HCT116 (cell line): ENCODE measurements at regions not wholly inside any gene's neighbourhood (a gene's known extent, or its start where the extent isn't known, plus 50 kb on each side); places are given as distances from the start of the nearest gene placed in this dataset.

Source experiments
- ATAC-seq: fragments of 200-7000 bp; cut with Tn5 transposase; 2 replicates; pipeline ENCODE4 v1.9.1; 2020; ENCODE audit warnings: mild to moderate bottlenecking, moderate library complexity
- BruUV-seq: library from RNA; stranded (reverse); fragments of 400-500 nt; replicated peaks from 2 replicates; lab custom pipeline; 2021; lab: Mats Ljungman, UMichigan
- CTCF ChIA-PET: fragments of 300-600 bp; sonication (Branson Sonifier 250); formaldehyde crosslinking; loops from one replicate; lab custom pipeline; 2021; ENCODE audit warnings: antibody characterized with exemption; lab: Charles Lee
- POLR2A ChIA-PET: fragments of 300-600, 350-600 bp; sonication (Branson Sonifier 250); formaldehyde crosslinking; loops from one replicate; lab custom pipeline; 2021; ENCODE audit warnings: antibody characterized with exemption; lab: Charles Lee
- RAD21 ChIA-PET, 2 experiments: fragments of 300-600 bp; sonication (Branson Sonifier 250); formaldehyde crosslinking; loops; one replicate each; lab custom pipeline; 2023; ENCODE audit warnings: low total read pairs in 2 of 2; ENCODE audit not compliant: uncharacterized antibody in 2 of 2, unreplicated experiment in 2 of 2, low non-redundant PET in 1 of 2; lab: Charles Lee
- DNase-seq: peaks from one replicate; pipeline ENCODE4 v3.0.0-alpha.2; 2010; ENCODE audit warnings: low read depth, low spot score
- H2AFZ ChIP-seq: fragments of 200-600 bp; shearing (Covaris generic), sonication (generic); 2 replicates; pipeline ENCODE4 v1.6.1; 2017; ENCODE audit warnings: low read depth, mixed run types, mixed read lengths, antibody characterized with exemption, low read length; ENCODE audit not compliant: poor library complexity, severe bottlenecking
- H3K27ac ChIP-seq: 2 replicates; pipeline ENCODE4 v1.5.1; 2012; ENCODE audit warnings: low read depth, low read length
- H3K27me3 ChIP-seq: fragments of 200-600 bp; sonication (generic); 2 replicates; pipeline ENCODE4 v1.6.1; 2016; ENCODE audit warnings: mixed run types, low read length, mixed read lengths; ENCODE audit not compliant: insufficient read depth
- H3K36me3 ChIP-seq, 2 experiments: fragments of 200-500 bp in 1 of 2; fragments of 200-600 bp in 1 of 2; sonication (Bioruptor generic) in 1 of 2; sonication (generic) in 1 of 2; 2 replicates each; pipeline versions ENCODE4 v1.5.1 to v1.6.1; 2014 to 2016; ENCODE audit warnings: low read length in 2 of 2, inconsistent platforms in 1 of 2, mixed read lengths in 1 of 2, mixed run types in 1 of 2; ENCODE audit not compliant: insufficient read depth in 2 of 2, control insufficient read depth in 1 of 2
- H3K4me1 ChIP-seq, 2 experiments: fragments of 200-600 bp in 1 of 2; sonication (generic) in 1 of 2; 2 replicates each; pipeline versions ENCODE4 v1.5.1 to v1.6.1; 2012 to 2017; ENCODE audit warnings: low read length in 2 of 2, inconsistent platforms in 1 of 2, mild to moderate bottlenecking in 1 of 2, mixed read lengths in 1 of 2, mixed run types in 1 of 2, moderate library complexity in 1 of 2; ENCODE audit not compliant: insufficient read depth in 2 of 2, control insufficient read depth in 1 of 2
- H3K4me2 ChIP-seq: fragments of 200-600 bp; sonication (generic); 2 replicates; pipeline ENCODE4 v1.6.1; 2017; ENCODE audit warnings: mixed run types, low read length, mixed read lengths
- H3K4me3 ChIP-seq, 2 experiments: fragments of 200-600 bp in 1 of 2; sonication (generic) in 1 of 2; replicated peaks in 1 of 2; 2 replicates each; pipeline ENCODE4 v1.5.1; 2011 to 2016; ENCODE audit warnings: low read length in 2 of 2, control low read depth in 1 of 2, low read depth in 1 of 2, mild to moderate bottlenecking in 1 of 2, mixed read lengths in 1 of 2, mixed run types in 1 of 2
- H3K79me2 ChIP-seq: fragments of 200-600 bp; sonication (generic); 2 replicates; pipeline ENCODE4 v1.6.1; 2017; ENCODE audit warnings: mild to moderate bottlenecking, mixed run types, low read length, moderate library complexity, mixed read lengths; ENCODE audit not compliant: insufficient read depth
- H3K9ac ChIP-seq: fragments of 200-600 bp; sonication (generic); 2 replicates; pipeline ENCODE4 v1.6.1; 2016; ENCODE audit warnings: low read length, mixed read lengths
- H3K9me2 ChIP-seq: fragments of 200-600 bp; sonication (generic), shearing (Covaris generic); 2 replicates; pipeline ENCODE4 v1.6.1; 2017; ENCODE audit warnings: mixed run types, mild to moderate bottlenecking, moderate library complexity; ENCODE audit not compliant: insufficient read depth
- H3K9me3 ChIP-seq, 2 experiments: fragments of 200-500 bp in 1 of 2; fragments of 200-600 bp in 1 of 2; sonication (Bioruptor generic) in 1 of 2; sonication (generic) in 1 of 2; 2 replicates each; pipeline ENCODE4 v1.6.1; 2014 to 2017; ENCODE audit warnings: low read length in 2 of 2, mixed read lengths in 2 of 2, inconsistent platforms in 1 of 2, low read depth in 1 of 2, mild to moderate bottlenecking in 1 of 2, mixed run types in 1 of 2, moderate library complexity in 1 of 2; ENCODE audit not compliant: control insufficient read depth in 1 of 2, insufficient read depth in 1 of 2
- H4K20me1 ChIP-seq: fragments of 200-600 bp; sonication (generic), shearing (Covaris generic); 2 replicates; pipeline ENCODE4 v1.6.1; 2017; ENCODE audit warnings: mixed run types, mild to moderate bottlenecking, moderate library complexity; ENCODE audit not compliant: insufficient read depth
- ATF3 ChIP-seq: IDR thresholded peaks from 2 replicates; pipeline ENCODE4 v1.6.1; 2012
- CBX3 ChIP-seq: IDR thresholded peaks from 2 replicates; pipeline ENCODE4 v1.6.1; 2012; ENCODE audit warnings: low read depth
- CEBPB ChIP-seq: IDR thresholded peaks from 2 replicates; pipeline ENCODE4 v1.6.1; 2012; ENCODE audit warnings: low read depth
- ELF1 ChIP-seq: IDR thresholded peaks from 2 replicates; pipeline ENCODE4 v1.6.1; 2012; ENCODE audit warnings: low read depth, borderline replicate concordance
- EZH2 ChIP-seq: fragments of 200-600 bp; sonication (generic); IDR thresholded peaks from 2 replicates; pipeline ENCODE4 v1.6.1; 2017; ENCODE audit warnings: antibody characterized with exemption, mixed run types
- FOSL1 ChIP-seq: IDR thresholded peaks from 2 replicates; pipeline ENCODE4 v1.6.1; 2012; ENCODE audit warnings: low read depth
- MAX ChIP-seq: IDR thresholded peaks from 2 replicates; pipeline ENCODE4 v1.6.1; 2012
- POLR2A ChIP-seq: IDR thresholded peaks from 2 replicates; pipeline ENCODE4 v1.7.0; 2011; ENCODE audit warnings: borderline replicate concordance; ENCODE audit not compliant: insufficient read depth, insufficient read length; ENCODE audit errors: extremely low read depth
- POLR2AphosphoS5 ChIP-seq: IDR thresholded peaks from 2 replicates; pipeline ENCODE4 v1.6.1; 2011; ENCODE audit warnings: mild to moderate bottlenecking, low read depth, low read length, moderate library complexity
- REST ChIP-seq: IDR thresholded peaks from 2 replicates; pipeline ENCODE4 v1.6.1; 2012; ENCODE audit warnings: low read depth
- SP1 ChIP-seq: IDR thresholded peaks from 2 replicates; pipeline ENCODE4 v1.6.1; 2012; ENCODE audit warnings: low read depth
- TCF7L2 ChIP-seq: IDR thresholded peaks from 2 replicates; pipeline ENCODE4 v1.7.0; 2011; ENCODE audit warnings: borderline replicate concordance, inconsistent platforms; ENCODE audit not compliant: insufficient read depth, insufficient read length; ENCODE audit errors: extremely low read depth
- YY1 ChIP-seq: IDR thresholded peaks from 2 replicates; pipeline ENCODE4 v1.6.1; 2011; ENCODE audit warnings: low read length, low read depth, moderate library complexity, mild to moderate bottlenecking; ENCODE audit not compliant: insufficient replicate concordance; ENCODE audit errors: extremely low read depth
- intact Hi-C: fragments of 100-400 bp; cut with micrococcal nuclease; formaldehyde crosslinking; loops from 2 replicates; pipeline ENCODE4 v1.10.0; 2022
- TF ChIP-seq, protein P1 (sequence below): IDR thresholded peaks from 2 replicates; pipeline ENCODE4 v1.6.1; 2011; ENCODE audit warnings: mild to moderate bottlenecking, low read length, moderate library complexity; ENCODE audit not compliant: insufficient replicate concordance; ENCODE audit errors: extremely low read depth

GRCh38 chr10:33653584-33654367 lies 319.3 kb upstream of the NRP1 start:
- Histone ChIP-seq H3K27me3 (no peaks in the 10 kb centered on the region), H3K36me3 (no peaks in the 10 kb centered on the region), H3K4me3 (no peak overlapping the region), H3K9me2 (no peaks in the 10 kb centered on the region), H3K9ac (no peak overlapping the region), H3K4me1 (no peaks in the 10 kb centered on the region), H4K20me1 (no peaks in the 10 kb centered on the region), H2AFZ (no peak overlapping the region), H3K4me2 (no peak overlapping the region), H3K9me3 (no peaks in the 10 kb centered on the region), H3K79me2 (no peaks in the 10 kb centered on the region), H3K27ac (no peak overlapping the region)
- no TSS peak for BruUV-seq
- POLR2A ChIA-PET, result no interaction called here
- intact Hi-C loops, result no loop called here
- RAD21 ChIA-PET, result no interaction called here
- TF ChIP-seq REST, result no peak
- ATAC-seq, result no peak
- DNase-seq, result no peak
- CTCF ChIA-PET, result no interaction called here

GRCh38 chr10:33652870-33653269 lies 318.4 kb upstream of the NRP1 start:
- intact Hi-C loops, result no loop called here
- RAD21 ChIA-PET, result no interaction called here
- no TSS peak for BruUV-seq

More at GRCh38 chr10:33652870-33653269, 318.4 kb upstream of the NRP1 start:
- no peaks in the 10 kb centered on the region for H3K4me1 ChIP-seq
- DNase-seq, result no peak
- H3K9me2 ChIP-seq, result no peaks in the 10 kb centered on the region
- H3K4me3 ChIP-seq, result no peak overlapping the region
- H3K79me2 ChIP-seq, result no peaks in the 10 kb centered on the region
- H3K27ac ChIP-seq, result no peak overlapping the region
- H2AFZ ChIP-seq, result no peak overlapping the region
- ATAC-seq, result no peak
- H4K20me1 ChIP-seq, result no peaks in the 10 kb centered on the region
- no peaks in the 10 kb centered on the region for H3K9me3 ChIP-seq
- H3K27me3 ChIP-seq, result no peaks in the 10 kb centered on the region
- ChIA-PET POLR2A (no interaction called here), CTCF (no interaction called here)
- no peak overlapping the region for H3K9ac ChIP-seq
- TF ChIP-seq ELF1 (no peak), YY1 (no peak), SP1 (no peak), POLR2A (no peak), FOSL1 (no peak), CBX3 (no peak), CEBPB (no peak), TCF7L2 (no peak), POLR2AphosphoS5 (no peak), EZH2 (no peak), MAX (no peak), ATF3 (no peak)
- TF ChIP-seq, protein P1, sequence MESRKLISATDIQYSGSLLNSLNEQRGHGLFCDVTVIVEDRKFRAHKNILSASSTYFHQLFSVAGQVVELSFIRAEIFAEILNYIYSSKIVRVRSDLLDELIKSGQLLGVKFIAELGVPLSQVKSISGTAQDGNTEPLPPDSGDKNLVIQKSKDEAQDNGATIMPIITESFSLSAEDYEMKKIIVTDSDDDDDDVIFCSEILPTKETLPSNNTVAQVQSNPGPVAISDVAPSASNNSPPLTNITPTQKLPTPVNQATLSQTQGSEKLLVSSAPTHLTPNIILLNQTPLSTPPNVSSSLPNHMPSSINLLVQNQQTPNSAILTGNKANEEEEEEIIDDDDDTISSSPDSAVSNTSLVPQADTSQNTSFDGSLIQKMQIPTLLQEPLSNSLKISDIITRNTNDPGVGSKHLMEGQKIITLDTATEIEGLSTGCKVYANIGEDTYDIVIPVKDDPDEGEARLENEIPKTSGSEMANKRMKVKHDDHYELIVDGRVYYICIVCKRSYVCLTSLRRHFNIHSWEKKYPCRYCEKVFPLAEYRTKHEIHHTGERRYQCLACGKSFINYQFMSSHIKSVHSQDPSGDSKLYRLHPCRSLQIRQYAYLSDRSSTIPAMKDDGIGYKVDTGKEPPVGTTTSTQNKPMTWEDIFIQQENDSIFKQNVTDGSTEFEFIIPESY, result no peak
- no peak overlapping the region for H3K4me2 ChIP-seq
- no peaks in the 10 kb centered on the region for H3K36me3 ChIP-seq
